OCI-LY3 (cell line): ENCODE measurements at regions not wholly inside any gene's neighbourhood (a gene's known extent, or its start where the extent isn't known, plus 50 kb on each side); places are given as distances from the start of the nearest gene placed in this dataset.

ENCODE experiments used
- H2AFZ ChIP-seq: fragments of 200-600, 300-600 bp; shearing (Covaris generic); 2 replicates; pipeline ENCODE4 v1.6.0; 2014; ENCODE audit warnings: antibody characterized with exemption, low read depth, low read length
- H3K27ac ChIP-seq: fragments of 200-600, 300-600 bp; sonication (generic); 2 replicates; pipeline ENCODE4 v1.5.1; 2014; ENCODE audit warnings: mild to moderate bottlenecking, low read length, moderate library complexity, mixed read lengths
- H3K27me3 ChIP-seq: fragments of 200-600, 300-600 bp; sonication (generic); 2 replicates; pipeline ENCODE4 v1.6.1; 2014; ENCODE audit warnings: low read depth, low read length, mixed read lengths
- H3K36me3 ChIP-seq: fragments of 200-600, 300-600 bp; sonication (generic); replicated peaks from 2 replicates; pipeline ENCODE3; 2014; ENCODE audit warnings: low read depth, low read length, mixed read lengths
- H3K4me1 ChIP-seq: fragments of 300-600, 200-600 bp; sonication (generic); 2 replicates; pipeline ENCODE4 v1.6.1; 2014; ENCODE audit warnings: low read length, mixed read lengths
- H3K4me2 ChIP-seq: fragments of 200-600, 300-600 bp; sonication (generic); 2 replicates; pipeline ENCODE4 v1.6.1; 2014; ENCODE audit warnings: low read length, mixed read lengths
- H3K4me3 ChIP-seq: fragments of 300-600, 200-600 bp; sonication (generic); 2 replicates; pipeline ENCODE4 v1.5.1; 2014; ENCODE audit warnings: antibody characterized with exemption, mild to moderate bottlenecking, low read length, moderate library complexity
- H3K79me2 ChIP-seq: fragments of 300-600, 200-600 bp; shearing (Covaris generic); 2 replicates; pipeline ENCODE4 v1.6.1; 2014; ENCODE audit warnings: mild to moderate bottlenecking, low read length, mixed read lengths
- H3K9ac ChIP-seq: fragments of 300-600, 200-600 bp; shearing (Covaris generic); 2 replicates; pipeline ENCODE4 v1.6.0; 2014; ENCODE audit warnings: mild to moderate bottlenecking, low read length, moderate library complexity
- H3K9me3 ChIP-seq: fragments of 200-600, 300-600 bp; shearing (Covaris generic); 2 replicates; pipeline ENCODE4 v1.6.1; 2014; ENCODE audit warnings: low read length, mixed read lengths; ENCODE audit not compliant: insufficient read depth
- H4K20me1 ChIP-seq: fragments of 200-600, 300-600 bp; sonication (generic); 2 replicates; pipeline ENCODE4 v1.6.1; 2016; ENCODE audit warnings: low read length, mixed read lengths; ENCODE audit not compliant: insufficient read depth
- EZH2phosphoT487 ChIP-seq: fragments of 200-600 bp; shearing (Covaris generic); IDR thresholded peaks from 2 replicates; pipeline ENCODE4 v1.6.1; 2018; ENCODE audit warnings: antibody characterized with exemption, mixed run types, low read depth
- TF ChIP-seq, protein P1 (sequence below): fragments of 200-600, 300-600 bp; sonication (generic); IDR thresholded peaks from 2 replicates; pipeline ENCODE4 v1.5.1; 2014; ENCODE audit warnings: antibody characterized with exemption, low read length, low read depth

GRCh38 chr2:234768608-234769196, 183.1 kb upstream of the SH3BP4 start:
- Histone ChIP-seq H2AFZ (no peak overlapping the region), H3K4me1 (0 out of 2 replicates have a peak, but pooled peaks cover 3% of the 10 kb centered on the region), H3K27me3 (no peaks in the 10 kb centered on the region), H3K36me3 (no peaks in the 10 kb centered on the region), H3K9ac (no peak overlapping the region), H3K27ac (no peak overlapping the region), H3K4me2 (no peak overlapping the region), H3K9me3 (no peaks in the 10 kb centered on the region), H4K20me1 (no peaks in the 10 kb centered on the region), H3K79me2 (no peaks in the 10 kb centered on the region), H3K4me3 (no peak overlapping the region)
- TF ChIP-seq, protein P1, sequence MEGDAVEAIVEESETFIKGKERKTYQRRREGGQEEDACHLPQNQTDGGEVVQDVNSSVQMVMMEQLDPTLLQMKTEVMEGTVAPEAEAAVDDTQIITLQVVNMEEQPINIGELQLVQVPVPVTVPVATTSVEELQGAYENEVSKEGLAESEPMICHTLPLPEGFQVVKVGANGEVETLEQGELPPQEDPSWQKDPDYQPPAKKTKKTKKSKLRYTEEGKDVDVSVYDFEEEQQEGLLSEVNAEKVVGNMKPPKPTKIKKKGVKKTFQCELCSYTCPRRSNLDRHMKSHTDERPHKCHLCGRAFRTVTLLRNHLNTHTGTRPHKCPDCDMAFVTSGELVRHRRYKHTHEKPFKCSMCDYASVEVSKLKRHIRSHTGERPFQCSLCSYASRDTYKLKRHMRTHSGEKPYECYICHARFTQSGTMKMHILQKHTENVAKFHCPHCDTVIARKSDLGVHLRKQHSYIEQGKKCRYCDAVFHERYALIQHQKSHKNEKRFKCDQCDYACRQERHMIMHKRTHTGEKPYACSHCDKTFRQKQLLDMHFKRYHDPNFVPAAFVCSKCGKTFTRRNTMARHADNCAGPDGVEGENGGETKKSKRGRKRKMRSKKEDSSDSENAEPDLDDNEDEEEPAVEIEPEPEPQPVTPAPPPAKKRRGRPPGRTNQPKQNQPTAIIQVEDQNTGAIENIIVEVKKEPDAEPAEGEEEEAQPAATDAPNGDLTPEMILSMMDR, result no peak
- no peak for TF ChIP-seq EZH2phosphoT487

GRCh38 chr2:234765279-234765678, 186.5 kb upstream of the SH3BP4 start:
- no peak overlapping the region for H3K4me3 ChIP-seq
- H2AFZ ChIP-seq, result no peak overlapping the region
- H3K9me3 ChIP-seq, result no peaks in the 10 kb centered on the region
- 0 out of 2 replicates have a peak, but pooled peaks cover 3% of the 10 kb centered on the region for H3K4me1 ChIP-seq
- no peak overlapping the region for H3K9ac ChIP-seq
- TF ChIP-seq, protein P1, result no peak
- TF ChIP-seq EZH2phosphoT487, result no peak
- no peak overlapping the region for H3K4me2 ChIP-seq
- no peaks in the 10 kb centered on the region for H3K79me2 ChIP-seq
- H3K27ac ChIP-seq, result no peak overlapping the region
- no peaks in the 10 kb centered on the region for H4K20me1 ChIP-seq
- H3K36me3 ChIP-seq, result no peaks in the 10 kb centered on the region
- no peaks in the 10 kb centered on the region for H3K27me3 ChIP-seq

DNA sequence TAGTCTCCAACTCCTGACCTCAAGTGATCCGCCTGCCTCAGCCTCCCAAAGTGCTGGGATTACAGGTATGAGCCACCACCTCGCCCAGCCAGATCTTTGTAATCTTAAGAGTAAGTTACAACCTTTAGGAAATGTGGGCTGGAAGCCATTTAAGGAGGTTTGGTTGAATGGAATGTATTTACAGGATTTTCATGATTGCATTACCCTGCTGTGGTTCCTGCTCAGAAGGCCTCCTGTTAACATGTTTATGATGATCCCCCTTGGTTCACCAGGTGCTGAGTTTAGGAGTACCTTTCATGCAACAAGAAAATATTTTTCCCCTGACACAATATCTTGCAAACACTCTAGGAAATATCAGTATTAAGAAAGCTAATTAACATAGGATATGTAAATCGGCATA, 187.4 kb upstream of the SH3BP4 start:
- no peaks in the 10 kb centered on the region for H3K36me3 ChIP-seq
- no peaks in the 10 kb centered on the region for H3K79me2 ChIP-seq
- H3K4me3 ChIP-seq, result no peak overlapping the region
- no peaks in the 10 kb centered on the region for H3K9me3 ChIP-seq
- no peak overlapping the region for H3K4me2 ChIP-seq
- H3K27ac ChIP-seq, result no peak overlapping the region
- no peak overlapping the region for H2AFZ ChIP-seq
- no peaks in the 10 kb centered on the region for H4K20me1 ChIP-seq
- TF ChIP-seq, protein P1, result no peak
- no peak for TF ChIP-seq EZH2phosphoT487
- no peaks in the 10 kb centered on the region for H3K27me3 ChIP-seq
- no peak overlapping the region for H3K9ac ChIP-seq
- H3K4me1 ChIP-seq, result 0 out of 2 replicates have a peak, but pooled peaks cover 3% of the 10 kb centered on the region

DNA sequence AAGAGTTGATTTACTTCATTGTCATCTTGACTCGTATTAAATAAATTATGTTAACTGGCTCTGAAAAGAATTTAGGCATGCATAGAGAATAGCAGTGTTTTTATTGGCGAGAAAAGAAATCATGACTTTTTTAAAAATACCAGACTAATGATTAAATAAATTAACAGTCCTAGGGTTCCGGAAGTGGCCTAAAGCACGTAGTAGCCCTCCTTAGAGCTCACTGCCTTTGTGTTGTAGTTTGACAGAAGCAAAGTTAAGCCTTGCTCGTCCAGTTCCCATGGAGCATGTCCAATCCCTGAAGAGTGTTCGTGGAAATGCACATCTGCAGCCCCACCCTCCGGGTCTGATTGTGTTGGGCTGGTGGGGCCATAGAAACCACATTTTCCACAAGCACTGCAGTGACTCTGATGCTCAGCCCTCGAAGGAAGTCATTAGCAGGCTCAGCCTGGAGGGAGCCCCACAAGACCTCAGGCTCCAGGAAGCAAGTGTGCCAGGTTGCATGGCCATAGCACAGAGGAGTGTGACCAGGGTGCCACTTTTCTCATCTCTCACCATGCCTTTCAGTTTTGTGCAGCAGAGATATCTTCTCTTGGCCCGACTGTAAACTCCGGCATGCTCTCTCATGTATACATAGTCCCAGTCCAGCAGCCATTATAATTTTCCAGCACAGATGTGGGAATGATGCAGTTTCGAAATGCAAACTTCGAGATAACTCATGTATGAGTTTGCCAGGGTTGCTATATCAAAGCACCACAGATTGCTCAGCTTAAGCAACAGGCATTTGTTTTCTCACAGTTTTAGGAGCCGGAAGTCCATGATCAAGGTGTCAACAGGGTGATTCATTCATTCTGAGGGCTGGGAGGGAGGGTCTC, 188.6 kb upstream of the SH3BP4 start:
- Histone ChIP-seq H3K4me1 (0 out of 2 replicates have a peak, but pooled peaks cover 3% of the 10 kb centered on the region), H3K36me3 (no peaks in the 10 kb centered on the region), H2AFZ (no peak overlapping the region), H4K20me1 (no peaks in the 10 kb centered on the region), H3K79me2 (no peaks in the 10 kb centered on the region), H3K27ac (no peak overlapping the region), H3K27me3 (no peaks in the 10 kb centered on the region), H3K4me2 (no peak overlapping the region), H3K4me3 (no peak overlapping the region), H3K9ac (no peak overlapping the region), H3K9me3 (no peaks in the 10 kb centered on the region)
- no peak for TF ChIP-seq EZH2phosphoT487
- TF ChIP-seq, protein P1, result no peak
